HEK293 (cell line): ENCODE measurements at regions not wholly inside any gene's neighbourhood (a gene's known extent, or its start where the extent isn't known, plus 50 kb on each side); places are given as distances from the start of the nearest gene placed in this dataset.

Experiments
- CTCF ChIA-PET: fragments of 350-600 bp; formaldehyde crosslinking; extraction: SDS; loops from one replicate; lab custom pipeline; 2021; ENCODE audit warnings: antibody characterized with exemption; lab: Yijun Ruan, JAX
- POLR2A ChIA-PET: fragments of 300-600 bp; formaldehyde crosslinking; extraction: SDS; loops from one replicate; lab custom pipeline; 2020; ENCODE audit warnings: antibody characterized with exemption, inconsistent platforms; lab: Yijun Ruan, JAX
- H3K27ac ChIP-seq: fragments of 200-500 bp; sonication (Bioruptor generic); 2 replicates; pipeline ENCODE4 v1.5.1; 2014; ENCODE audit warnings: low read depth, low read length, control low read depth, inconsistent platforms; ENCODE audit errors: extremely low read depth
- H3K36me3 ChIP-seq, 2 experiments: fragments of 200-500 bp in 1 of 2; sonication (Bioruptor generic) in 1 of 2; 1 replicate in 1 of 2; 2 replicates in 1 of 2; pipeline ENCODE4 v1.5.1; 2014 to 2017; ENCODE audit warnings: inconsistent platforms in 2 of 2, low read length in 2 of 2; ENCODE audit not compliant: control insufficient read depth in 2 of 2, insufficient read depth in 1 of 2
- H3K4me1 ChIP-seq: fragments of 200-500 bp; sonication (Bioruptor generic); 2 replicates; pipeline ENCODE4 v1.5.1; 2014; ENCODE audit warnings: mild to moderate bottlenecking, low read length, inconsistent platforms; ENCODE audit not compliant: control insufficient read depth, insufficient read depth
- H3K4me3 ChIP-seq: 2 replicates; pipeline ENCODE4 v1.5.1; 2011; ENCODE audit warnings: low read depth, mild to moderate bottlenecking, control low read depth, low read length, moderate library complexity
- H3K9me3 ChIP-seq: fragments of 200-500 bp; sonication (Bioruptor generic); 2 replicates; pipeline ENCODE4 v1.5.1; 2014; ENCODE audit warnings: low read depth, low read length, inconsistent platforms; ENCODE audit not compliant: control insufficient read depth, insufficient read depth
- BCL11B ChIP-seq: fragments of 450-650 bp; formaldehyde crosslinking; IDR thresholded peaks from 2 replicates; pipeline ENCODE4 v1.5.1; 2016; ENCODE audit warnings: low read depth, missing biosample characterization, missing genetic modification characterization
- GLIS1 ChIP-seq: fragments of 450-650 bp; formaldehyde crosslinking; IDR thresholded peaks from 2 replicates; pipeline ENCODE4 v1.5.1; 2016; ENCODE audit warnings: missing biosample characterization, missing genetic modification characterization
- KLF9 ChIP-seq: fragments of 450-650 bp; formaldehyde crosslinking; IDR thresholded peaks from 2 replicates; pipeline ENCODE4 v1.5.1; 2016; ENCODE audit warnings: missing biosample characterization, missing genetic modification characterization, low read depth
- MEIS1 ChIP-seq: sonication (generic); formaldehyde crosslinking; IDR thresholded peaks from 2 replicates; pipeline ENCODE4 v1.8.1; 2022; ENCODE audit warnings: missing genetic modification reagents, mild to moderate bottlenecking, borderline replicate concordance
- ZNF19 ChIP-seq: fragments of 450-650 bp; formaldehyde crosslinking; IDR thresholded peaks from 2 replicates; pipeline ENCODE4; 2016; ENCODE audit warnings: missing biosample characterization, missing genetic modification characterization, low read depth
- ZNF654 ChIP-seq: fragments of 450-650 bp; formaldehyde crosslinking; IDR thresholded peaks from 2 replicates; pipeline ENCODE4 v1.5.1; 2016; ENCODE audit warnings: low read depth, missing biosample characterization, missing genetic modification characterization
- ZNF658 ChIP-seq: fragments of 450-650 bp; formaldehyde crosslinking; IDR thresholded peaks from 2 replicates; pipeline ENCODE4; 2016; ENCODE audit warnings: missing biosample characterization, missing genetic modification characterization
- ZNF791 ChIP-seq: fragments of 450-650 bp; formaldehyde crosslinking; IDR thresholded peaks from 2 replicates; pipeline ENCODE4 v1.5.1; 2016; ENCODE audit warnings: missing biosample characterization, missing genetic modification characterization
- TF ChIP-seq, protein P1 (sequence below): fragments of 450-650 bp; formaldehyde crosslinking; IDR thresholded peaks from 2 replicates; pipeline ENCODE4 v1.5.1; 2016; ENCODE audit warnings: missing biosample characterization, missing genetic modification characterization
- TF ChIP-seq, protein P2 (sequence below): fragments of 450-650 bp; formaldehyde crosslinking; IDR thresholded peaks from 2 replicates; pipeline ENCODE4 v1.5.1; 2017; ENCODE audit warnings: missing biosample characterization, missing genetic modification characterization
- TF ChIP-seq, protein P3 (sequence below): IDR thresholded peaks from 2 replicates; pipeline ENCODE4 v1.6.1; 2011; ENCODE audit warnings: mild to moderate bottlenecking, low read depth, low read length, borderline replicate concordance
- TF ChIP-seq, protein P4 (sequence below): fragments of 450-650 bp; formaldehyde crosslinking; IDR thresholded peaks from 2 replicates; pipeline ENCODE4 v1.5.1; 2017; ENCODE audit warnings: missing biosample characterization, missing genetic modification characterization
- TF ChIP-seq, protein P5 (sequence below): fragments of 450-650 bp; formaldehyde crosslinking; conservative IDR thresholded peaks from 2 replicates; pipeline ENCODE4 v1.5.1; 2016; ENCODE audit warnings: low read depth, missing biosample characterization, missing genetic modification characterization

DNA sequence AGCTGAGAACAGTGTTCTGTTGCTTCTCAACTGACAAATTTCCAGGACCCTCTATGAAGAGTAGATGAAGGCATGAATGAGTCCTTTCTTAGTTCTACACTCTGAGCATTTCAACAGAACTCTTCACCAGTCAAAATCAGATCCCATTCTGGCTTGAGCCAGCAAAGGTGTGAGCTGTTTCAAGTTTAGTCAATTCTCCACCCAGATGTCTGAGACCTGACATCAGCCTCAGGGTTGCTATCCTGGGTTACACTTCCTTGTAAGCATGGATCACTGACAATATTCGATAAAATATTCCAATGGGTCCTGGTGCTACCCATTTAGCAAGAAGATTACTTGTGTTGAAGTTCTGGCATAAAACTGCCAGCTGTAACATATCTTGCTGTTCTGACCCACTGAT lies 97.6 kb upstream of the PPP2R3A start (continued):
- TF ChIP-seq, protein P1, sequence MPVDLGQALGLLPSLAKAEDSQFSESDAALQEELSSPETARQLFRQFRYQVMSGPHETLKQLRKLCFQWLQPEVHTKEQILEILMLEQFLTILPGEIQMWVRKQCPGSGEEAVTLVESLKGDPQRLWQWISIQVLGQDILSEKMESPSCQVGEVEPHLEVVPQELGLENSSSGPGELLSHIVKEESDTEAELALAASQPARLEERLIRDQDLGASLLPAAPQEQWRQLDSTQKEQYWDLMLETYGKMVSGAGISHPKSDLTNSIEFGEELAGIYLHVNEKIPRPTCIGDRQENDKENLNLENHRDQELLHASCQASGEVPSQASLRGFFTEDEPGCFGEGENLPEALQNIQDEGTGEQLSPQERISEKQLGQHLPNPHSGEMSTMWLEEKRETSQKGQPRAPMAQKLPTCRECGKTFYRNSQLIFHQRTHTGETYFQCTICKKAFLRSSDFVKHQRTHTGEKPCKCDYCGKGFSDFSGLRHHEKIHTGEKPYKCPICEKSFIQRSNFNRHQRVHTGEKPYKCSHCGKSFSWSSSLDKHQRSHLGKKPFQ (tag by site-specific recombination): no peak
- TF ChIP-seq, protein P2, sequence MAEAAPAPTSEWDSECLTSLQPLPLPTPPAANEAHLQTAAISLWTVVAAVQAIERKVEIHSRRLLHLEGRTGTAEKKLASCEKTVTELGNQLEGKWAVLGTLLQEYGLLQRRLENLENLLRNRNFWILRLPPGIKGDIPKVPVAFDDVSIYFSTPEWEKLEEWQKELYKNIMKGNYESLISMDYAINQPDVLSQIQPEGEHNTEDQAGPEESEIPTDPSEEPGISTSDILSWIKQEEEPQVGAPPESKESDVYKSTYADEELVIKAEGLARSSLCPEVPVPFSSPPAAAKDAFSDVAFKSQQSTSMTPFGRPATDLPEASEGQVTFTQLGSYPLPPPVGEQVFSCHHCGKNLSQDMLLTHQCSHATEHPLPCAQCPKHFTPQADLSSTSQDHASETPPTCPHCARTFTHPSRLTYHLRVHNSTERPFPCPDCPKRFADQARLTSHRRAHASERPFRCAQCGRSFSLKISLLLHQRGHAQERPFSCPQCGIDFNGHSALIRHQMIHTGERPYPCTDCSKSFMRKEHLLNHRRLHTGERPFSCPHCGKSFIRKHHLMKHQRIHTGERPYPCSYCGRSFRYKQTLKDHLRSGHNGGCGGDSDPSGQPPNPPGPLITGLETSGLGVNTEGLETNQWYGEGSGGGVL (tag by site-specific recombination): no peak
- TF ChIP-seq, protein P3, sequence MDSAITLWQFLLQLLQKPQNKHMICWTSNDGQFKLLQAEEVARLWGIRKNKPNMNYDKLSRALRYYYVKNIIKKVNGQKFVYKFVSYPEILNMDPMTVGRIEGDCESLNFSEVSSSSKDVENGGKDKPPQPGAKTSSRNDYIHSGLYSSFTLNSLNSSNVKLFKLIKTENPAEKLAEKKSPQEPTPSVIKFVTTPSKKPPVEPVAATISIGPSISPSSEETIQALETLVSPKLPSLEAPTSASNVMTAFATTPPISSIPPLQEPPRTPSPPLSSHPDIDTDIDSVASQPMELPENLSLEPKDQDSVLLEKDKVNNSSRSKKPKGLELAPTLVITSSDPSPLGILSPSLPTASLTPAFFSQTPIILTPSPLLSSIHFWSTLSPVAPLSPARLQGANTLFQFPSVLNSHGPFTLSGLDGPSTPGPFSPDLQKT: no peak
- TF ChIP-seq KLF9 (tag by site-specific recombination): no peak
- no peak for TF ChIP-seq ZNF791 (tag by site-specific recombination)
- TF ChIP-seq, protein P4, sequence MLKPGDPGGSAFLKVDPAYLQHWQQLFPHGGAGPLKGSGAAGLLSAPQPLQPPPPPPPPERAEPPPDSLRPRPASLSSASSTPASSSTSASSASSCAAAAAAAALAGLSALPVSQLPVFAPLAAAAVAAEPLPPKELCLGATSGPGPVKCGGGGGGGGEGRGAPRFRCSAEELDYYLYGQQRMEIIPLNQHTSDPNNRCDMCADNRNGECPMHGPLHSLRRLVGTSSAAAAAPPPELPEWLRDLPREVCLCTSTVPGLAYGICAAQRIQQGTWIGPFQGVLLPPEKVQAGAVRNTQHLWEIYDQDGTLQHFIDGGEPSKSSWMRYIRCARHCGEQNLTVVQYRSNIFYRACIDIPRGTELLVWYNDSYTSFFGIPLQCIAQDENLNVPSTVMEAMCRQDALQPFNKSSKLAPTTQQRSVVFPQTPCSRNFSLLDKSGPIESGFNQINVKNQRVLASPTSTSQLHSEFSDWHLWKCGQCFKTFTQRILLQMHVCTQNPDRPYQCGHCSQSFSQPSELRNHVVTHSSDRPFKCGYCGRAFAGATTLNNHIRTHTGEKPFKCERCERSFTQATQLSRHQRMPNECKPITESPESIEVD (tag by site-specific recombination): no peak
- TF ChIP-seq MEIS1 (CRISPR knock-in tag): no peak
- no peak for TF ChIP-seq ZNF19 (tag by site-specific recombination)
- TF ChIP-seq, all 188 proteins: peak for 0

DNA sequence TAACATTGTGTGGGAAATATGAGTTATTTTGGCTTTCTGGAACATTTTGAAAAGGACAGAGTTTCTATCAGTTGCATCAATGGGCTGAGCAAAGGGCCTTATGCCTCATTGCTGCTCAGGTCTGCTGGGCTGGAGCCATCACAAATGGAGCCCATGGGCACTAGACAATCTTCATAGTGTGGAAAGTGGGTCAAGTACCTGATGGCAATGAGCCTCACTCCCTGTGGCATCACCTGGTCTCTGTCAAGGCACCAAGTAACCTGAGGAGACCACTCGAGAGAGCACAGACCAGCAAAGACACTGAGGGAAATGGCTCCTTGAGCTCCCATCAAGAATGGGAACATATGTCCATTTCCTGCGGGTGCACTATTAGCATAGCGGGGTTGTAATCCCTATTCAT lies 96.7 kb upstream of the PPP2R3A start:
- no peaks in the 10 kb centered on the region for H3K9me3 ChIP-seq
- no peak overlapping the region for H3K27ac ChIP-seq
- ChIA-PET POLR2A (no interaction called here), CTCF (no interaction called here)
- H3K36me3 ChIP-seq: no peaks in the 10 kb centered on the region
- H3K4me3 ChIP-seq: no peak overlapping the region
- TF ChIP-seq ZNF654 (tag by site-specific recombination) (no peak), BCL11B (tag by site-specific recombination) (no peak), GLIS1 (no peak), ZNF658 (tag by site-specific recombination) (no peak)
- TF ChIP-seq, protein P5, sequence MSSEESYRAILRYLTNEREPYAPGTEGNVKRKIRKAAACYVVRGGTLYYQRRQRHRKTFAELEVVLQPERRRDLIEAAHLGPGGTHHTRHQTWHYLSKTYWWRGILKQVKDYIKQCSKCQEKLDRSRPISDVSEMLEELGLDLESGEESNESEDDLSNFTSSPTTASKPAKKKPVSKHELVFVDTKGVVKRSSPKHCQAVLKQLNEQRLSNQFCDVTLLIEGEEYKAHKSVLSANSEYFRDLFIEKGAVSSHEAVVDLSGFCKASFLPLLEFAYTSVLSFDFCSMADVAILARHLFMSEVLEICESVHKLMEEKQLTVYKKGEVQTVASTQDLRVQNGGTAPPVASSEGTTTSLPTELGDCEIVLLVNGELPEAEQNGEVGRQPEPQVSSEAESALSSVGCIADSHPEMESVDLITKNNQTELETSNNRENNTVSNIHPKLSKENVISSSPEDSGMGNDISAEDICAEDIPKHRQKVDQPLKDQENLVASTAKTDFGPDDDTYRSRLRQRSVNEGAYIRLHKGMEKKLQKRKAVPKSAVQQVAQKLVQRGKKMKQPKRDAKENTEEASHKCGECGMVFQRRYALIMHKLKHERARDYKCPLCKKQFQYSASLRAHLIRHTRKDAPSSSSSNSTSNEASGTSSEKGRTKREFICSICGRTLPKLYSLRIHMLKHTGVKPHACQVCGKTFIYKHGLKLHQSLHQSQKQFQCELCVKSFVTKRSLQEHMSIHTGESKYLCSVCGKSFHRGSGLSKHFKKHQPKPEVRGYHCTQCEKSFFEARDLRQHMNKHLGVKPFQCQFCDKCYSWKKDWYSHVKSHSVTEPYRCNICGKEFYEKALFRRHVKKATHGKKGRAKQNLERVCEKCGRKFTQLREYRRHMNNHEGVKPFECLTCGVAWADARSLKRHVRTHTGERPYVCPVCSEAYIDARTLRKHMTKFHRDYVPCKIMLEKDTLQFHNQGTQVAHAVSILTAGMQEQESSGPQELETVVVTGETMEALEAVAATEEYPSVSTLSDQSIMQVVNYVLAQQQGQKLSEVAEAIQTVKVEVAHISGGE (tag by site-specific recombination): no peak
- no peaks in the 10 kb centered on the region for H3K4me1 ChIP-seq
